Epithelial cell of proximal tubule (primary cell): ENCODE measurements at regions not wholly inside any gene's neighbourhood (a gene's known extent, or its start where the extent isn't known, plus 50 kb on each side); places are given as distances from the start of the nearest gene placed in this dataset.

ENCODE experiments used
- DNase-seq: peaks from one replicate; pipeline ENCODE4 v3.0.0-alpha.2; 2011; ENCODE audit warnings: low read depth
- H3K4me3 ChIP-seq: 2 replicates; pipeline ENCODE4 v1.5.1; 2011; ENCODE audit warnings: low read depth, mild to moderate bottlenecking, low read length
- TF ChIP-seq, protein P1 (sequence below): conservative IDR thresholded peaks from 2 replicates; pipeline ENCODE4 v1.5.1; 2012; ENCODE audit warnings: low read depth, mild to moderate bottlenecking, low read length

DNA sequence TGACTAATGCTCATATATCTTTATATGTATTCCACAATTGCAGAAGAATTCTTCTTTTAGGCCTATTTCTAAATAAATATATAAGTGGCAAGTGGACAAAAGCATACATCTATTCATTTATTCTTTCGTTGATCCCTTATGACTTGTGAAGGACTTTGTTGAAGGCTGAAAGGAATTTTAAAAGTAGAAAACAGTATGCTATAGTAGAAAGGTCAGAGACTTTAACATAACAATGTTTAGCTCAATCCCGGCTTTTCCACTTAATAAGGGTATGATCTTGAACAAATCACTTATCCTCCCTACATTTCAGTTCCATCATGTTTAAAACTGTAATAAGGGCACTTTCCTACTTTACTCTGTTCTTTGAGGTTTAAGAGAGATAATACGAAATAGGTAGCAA, 672.9 kb downstream of the MECOM start:
- H3K4me3 ChIP-seq: no peak overlapping the region
- no peak for DNase-seq
- TF ChIP-seq, protein P1, sequence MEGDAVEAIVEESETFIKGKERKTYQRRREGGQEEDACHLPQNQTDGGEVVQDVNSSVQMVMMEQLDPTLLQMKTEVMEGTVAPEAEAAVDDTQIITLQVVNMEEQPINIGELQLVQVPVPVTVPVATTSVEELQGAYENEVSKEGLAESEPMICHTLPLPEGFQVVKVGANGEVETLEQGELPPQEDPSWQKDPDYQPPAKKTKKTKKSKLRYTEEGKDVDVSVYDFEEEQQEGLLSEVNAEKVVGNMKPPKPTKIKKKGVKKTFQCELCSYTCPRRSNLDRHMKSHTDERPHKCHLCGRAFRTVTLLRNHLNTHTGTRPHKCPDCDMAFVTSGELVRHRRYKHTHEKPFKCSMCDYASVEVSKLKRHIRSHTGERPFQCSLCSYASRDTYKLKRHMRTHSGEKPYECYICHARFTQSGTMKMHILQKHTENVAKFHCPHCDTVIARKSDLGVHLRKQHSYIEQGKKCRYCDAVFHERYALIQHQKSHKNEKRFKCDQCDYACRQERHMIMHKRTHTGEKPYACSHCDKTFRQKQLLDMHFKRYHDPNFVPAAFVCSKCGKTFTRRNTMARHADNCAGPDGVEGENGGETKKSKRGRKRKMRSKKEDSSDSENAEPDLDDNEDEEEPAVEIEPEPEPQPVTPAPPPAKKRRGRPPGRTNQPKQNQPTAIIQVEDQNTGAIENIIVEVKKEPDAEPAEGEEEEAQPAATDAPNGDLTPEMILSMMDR: no peak

DNA sequence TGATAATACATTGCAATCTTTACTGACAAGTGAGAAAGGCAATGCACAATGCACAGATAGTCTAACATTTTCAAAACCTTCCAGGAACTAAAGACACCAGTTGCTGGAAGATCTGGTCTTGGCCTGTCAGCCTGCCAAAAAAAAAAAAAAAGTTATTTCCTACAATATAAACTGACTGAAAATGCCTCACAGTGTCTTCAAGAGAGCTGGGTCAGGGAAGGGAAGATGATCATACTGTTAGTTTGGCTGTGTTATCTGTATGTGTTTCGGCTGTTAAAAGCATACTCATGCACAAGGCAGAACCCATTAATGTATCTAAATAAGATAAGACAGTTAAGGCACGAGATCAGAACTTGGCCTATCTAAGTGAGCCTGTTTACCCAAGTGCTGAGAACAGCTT, 673.4 kb downstream of the MECOM start:
- TF ChIP-seq, protein P1: no peak
- no peak for DNase-seq
- H3K4me3 ChIP-seq: no peak overlapping the region

DNA sequence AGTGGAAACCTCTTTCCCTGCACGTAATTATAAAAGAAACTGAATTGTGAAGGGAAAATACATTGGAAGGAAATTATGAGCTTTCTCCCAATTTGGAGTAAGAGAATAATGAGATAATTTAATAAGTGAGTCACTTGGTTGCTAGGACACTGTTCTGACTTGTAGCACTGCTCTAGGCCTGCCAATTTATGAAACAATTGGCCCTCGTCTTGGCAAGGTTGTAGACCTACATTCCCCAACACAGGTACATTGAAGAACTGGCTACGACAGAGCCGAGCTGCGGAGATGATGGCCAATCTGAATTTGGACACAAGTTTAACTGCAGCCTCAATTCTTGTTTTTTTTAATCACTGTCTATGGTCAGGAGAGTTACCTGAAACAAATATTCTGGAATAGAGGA, 674.1 kb downstream of the MECOM start:
- DNase-seq: no peak
- TF ChIP-seq, protein P1: no peak
- no peak overlapping the region for H3K4me3 ChIP-seq

DNA sequence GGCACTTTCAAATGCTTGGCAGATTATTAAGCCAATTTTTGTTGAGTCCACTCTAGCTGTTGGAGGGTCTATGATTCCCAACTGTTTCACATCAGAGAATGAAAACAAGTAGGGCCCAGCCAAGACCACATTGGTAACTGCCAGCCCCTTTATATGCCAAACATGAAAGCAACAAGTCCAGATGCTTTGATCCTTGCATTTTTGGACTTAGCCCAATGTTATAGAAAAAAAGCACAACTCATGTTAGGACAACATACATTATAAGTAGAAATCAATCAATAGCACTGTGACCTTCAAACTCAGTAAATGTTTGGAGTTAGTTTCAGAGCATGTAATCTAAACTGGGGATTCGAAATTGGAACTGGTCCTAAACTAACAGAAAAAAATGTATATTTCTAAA, 674.7 kb downstream of the MECOM start:
- TF ChIP-seq, protein P1: no peak
- DNase-seq: no peak
- no peak overlapping the region for H3K4me3 ChIP-seq

DNA sequence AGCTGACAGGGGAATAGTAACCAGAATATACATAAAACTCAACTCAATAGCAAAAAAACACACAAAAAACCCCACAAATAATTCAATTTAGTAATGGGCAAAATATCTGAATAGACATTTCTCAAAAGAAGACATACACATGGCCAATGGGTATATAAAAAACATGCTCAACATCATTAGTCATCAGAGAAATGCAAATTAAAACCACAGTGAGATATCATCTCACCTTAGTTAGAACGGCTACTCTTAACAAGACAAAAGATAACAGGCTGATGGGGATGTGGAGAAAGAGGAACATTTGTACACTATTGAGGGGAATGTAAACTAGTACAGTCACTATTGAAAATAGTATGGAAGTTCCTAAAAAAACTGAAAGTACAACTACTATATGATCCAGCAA, 678.6 kb downstream of the MECOM start:
- no peak overlapping the region for H3K4me3 ChIP-seq
- no peak for DNase-seq
- TF ChIP-seq, protein P1: no peak

DNA sequence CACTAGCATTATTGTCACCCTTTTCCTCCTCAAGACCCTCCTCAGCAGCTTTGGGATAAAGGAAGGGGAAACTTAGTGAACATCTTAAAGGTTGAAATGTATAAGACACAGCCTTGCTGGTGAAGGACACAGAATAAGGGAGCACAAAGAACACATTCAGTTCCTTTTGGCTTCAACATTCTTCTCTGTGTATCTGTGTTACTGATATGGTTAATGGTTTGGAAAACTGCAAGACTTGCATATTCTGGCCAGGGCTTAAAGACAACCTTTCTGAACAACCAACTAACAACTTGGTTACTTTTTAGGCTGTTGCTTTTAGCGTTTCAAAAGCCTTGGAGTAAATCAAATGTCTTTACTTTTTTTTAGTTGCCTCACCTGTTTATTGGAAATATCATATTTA, 680.5 kb downstream of the MECOM start:
- TF ChIP-seq, protein P1: no peak
- no peak for DNase-seq
- no peak overlapping the region for H3K4me3 ChIP-seq

DNA sequence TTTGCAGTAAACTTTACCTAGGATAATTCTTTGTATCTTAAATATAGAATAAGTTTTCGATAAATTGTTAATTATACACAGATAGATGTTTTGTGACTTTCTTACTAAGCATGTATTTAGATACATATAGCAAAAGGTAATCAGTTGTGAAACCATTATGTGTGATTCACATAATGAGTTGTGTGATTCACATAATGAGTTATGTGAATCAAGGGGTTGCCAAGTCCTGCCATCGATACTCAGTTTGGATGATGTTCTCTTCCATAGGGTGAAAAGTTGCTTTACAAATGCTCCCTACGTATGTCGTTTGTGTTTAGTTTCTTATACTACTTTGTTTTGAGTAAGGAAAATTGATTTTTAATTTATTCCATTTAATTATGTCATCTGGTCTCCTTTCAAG, 682.1 kb downstream of the MECOM start:
- no peak overlapping the region for H3K4me3 ChIP-seq
- DNase-seq: no peak
- TF ChIP-seq, protein P1: no peak
